ENCODE measurements at regions not wholly inside any gene's neighbourhood (a gene's known extent, or its start where the extent isn't known, plus 50 kb on each side); places are given as distances from the start of the nearest gene placed in this dataset.
A peak's percentile ranks its signal among the peaks of the same experiment; 100 is the strongest.

- DNase-seq, result no peak
Measured at GRCh38 chr6:1553562-1554083, 56.1 kb upstream of the FOXC1 start.

- DNase-seq, result no peak
Measured at GRCh38 chr6:1554141-1554475, 55.6 kb upstream of the FOXC1 start.

GRCh38 chr6:1554476-1555310 is 55.0 kb upstream of the FOXC1 start:
- peak in 1 of 2 experiments; percentile 70 for DNase-seq

- DNase-seq, result no peak
Measured at GRCh38 chr6:1558388-1558787, 51.3 kb upstream of the FOXC1 start.

All from SW 1271 (cell line).